ENCODE measurements at regions not wholly inside any gene's neighbourhood (a gene's known extent, or its start where the extent isn't known, plus 50 kb on each side); places are given as distances from the start of the nearest gene placed in this dataset.

GRCh38 chr14:71585361-71585760 lies 346.9 kb upstream of the RGS6 start:
- H3K4me3 ChIP-seq: no peak overlapping the region
- TF ChIP-seq, protein P1, sequence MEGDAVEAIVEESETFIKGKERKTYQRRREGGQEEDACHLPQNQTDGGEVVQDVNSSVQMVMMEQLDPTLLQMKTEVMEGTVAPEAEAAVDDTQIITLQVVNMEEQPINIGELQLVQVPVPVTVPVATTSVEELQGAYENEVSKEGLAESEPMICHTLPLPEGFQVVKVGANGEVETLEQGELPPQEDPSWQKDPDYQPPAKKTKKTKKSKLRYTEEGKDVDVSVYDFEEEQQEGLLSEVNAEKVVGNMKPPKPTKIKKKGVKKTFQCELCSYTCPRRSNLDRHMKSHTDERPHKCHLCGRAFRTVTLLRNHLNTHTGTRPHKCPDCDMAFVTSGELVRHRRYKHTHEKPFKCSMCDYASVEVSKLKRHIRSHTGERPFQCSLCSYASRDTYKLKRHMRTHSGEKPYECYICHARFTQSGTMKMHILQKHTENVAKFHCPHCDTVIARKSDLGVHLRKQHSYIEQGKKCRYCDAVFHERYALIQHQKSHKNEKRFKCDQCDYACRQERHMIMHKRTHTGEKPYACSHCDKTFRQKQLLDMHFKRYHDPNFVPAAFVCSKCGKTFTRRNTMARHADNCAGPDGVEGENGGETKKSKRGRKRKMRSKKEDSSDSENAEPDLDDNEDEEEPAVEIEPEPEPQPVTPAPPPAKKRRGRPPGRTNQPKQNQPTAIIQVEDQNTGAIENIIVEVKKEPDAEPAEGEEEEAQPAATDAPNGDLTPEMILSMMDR (IDR thresholded peaks at IDR 0.05): no peak
- no peak for DNase-seq (ENCODE audit: low spot score)
- no peak overlapping the region for H3K27ac ChIP-seq

DNA sequence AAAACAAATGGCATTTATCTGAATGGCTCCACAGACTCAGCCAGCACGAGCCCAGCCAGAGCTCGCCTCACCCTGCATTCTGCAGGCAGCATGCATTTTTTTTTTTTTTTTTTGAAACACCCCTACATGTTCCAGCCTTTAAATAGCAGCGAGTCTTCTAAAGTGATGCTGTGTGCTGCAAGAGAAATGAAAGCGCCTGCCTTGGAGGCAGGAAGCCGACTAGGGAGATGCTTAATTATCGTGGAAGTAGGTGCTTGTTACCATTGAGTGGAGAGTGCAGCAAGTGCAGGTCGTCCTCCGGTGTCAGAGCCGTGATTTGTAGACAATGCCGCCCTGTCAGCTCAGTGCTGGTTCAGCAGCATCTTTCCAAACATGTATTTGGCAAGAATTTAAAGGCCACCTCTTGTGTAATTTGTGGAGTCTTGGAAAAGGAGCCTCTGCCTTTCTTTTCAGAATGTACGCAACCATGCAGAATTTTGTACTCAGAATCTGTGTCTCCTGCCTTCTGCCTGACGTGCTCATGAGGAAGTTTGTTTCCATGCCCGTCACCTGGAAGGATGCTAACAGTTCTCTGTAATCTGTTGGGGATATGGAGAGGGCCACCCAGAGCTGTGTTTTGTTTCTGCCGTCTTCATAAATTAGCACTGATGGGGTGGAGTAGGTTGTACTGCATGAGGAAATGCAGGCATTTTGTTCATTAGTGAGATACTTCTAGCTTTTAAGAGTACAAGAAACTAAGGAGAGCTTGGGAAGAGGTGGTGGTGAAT lies 345.9 kb upstream of the RGS6 start:
- H3K27ac ChIP-seq: peak overlapping the region in 1 of 2 donors; percentile 69
- DNase-seq (ENCODE audit: low spot score): peak; percentile 76
- peak overlapping the region; percentile 62 for H3K4me3 ChIP-seq

GRCh38 chr14:71588028-71588427 lies 344.2 kb upstream of the RGS6 start:
- DNase-seq (ENCODE audit: low spot score): no peak
- TF ChIP-seq, protein P1 (IDR thresholded peaks at IDR 0.05): no peak
- Histone ChIP-seq H3K4me3 (peak overlapping the region; percentile 6), H3K27ac (no peak overlapping the region)

More for the DNA sequence above, 345.9 kb upstream of the RGS6 start:
- TF ChIP-seq, protein P1 (IDR thresholded peaks at IDR 0.05): no peak

- DNase-seq (ENCODE audit: low spot score): no peak
- H3K4me3 ChIP-seq: peak overlapping the region; percentile 6
- H3K27ac ChIP-seq: no peak overlapping the region
- TF ChIP-seq, protein P1 (IDR thresholded peaks at IDR 0.05): no peak
These were observed 343.5 kb upstream of the RGS6 start for GRCh38 chr14:71588576-71589215.

DNA sequence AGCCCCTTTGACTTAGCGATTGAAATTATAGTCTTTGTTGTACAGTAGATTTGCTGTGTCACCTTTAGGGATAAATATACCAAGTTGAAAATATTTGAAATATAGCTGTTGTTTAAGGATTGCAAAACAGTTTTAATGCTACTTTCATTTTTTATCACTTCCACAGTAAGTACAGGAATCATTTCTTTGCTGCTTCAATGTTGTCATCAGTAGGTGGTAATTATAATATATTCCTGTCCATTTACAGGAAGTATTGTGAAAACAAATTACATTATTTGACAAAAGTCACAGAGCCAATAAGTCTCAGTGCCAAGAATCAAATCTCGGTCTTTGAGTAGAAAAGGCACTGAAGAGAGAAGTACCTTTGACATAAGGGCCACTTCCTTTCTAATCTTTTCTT lies 342.6 kb upstream of the RGS6 start:
- Histone ChIP-seq H3K4me3 (peak overlapping the region; percentile 34), H3K27ac (no peak overlapping the region)
- DNase-seq (ENCODE audit: low spot score): no peak
- TF ChIP-seq, protein P1 (IDR thresholded peaks at IDR 0.05): no peak

DNA sequence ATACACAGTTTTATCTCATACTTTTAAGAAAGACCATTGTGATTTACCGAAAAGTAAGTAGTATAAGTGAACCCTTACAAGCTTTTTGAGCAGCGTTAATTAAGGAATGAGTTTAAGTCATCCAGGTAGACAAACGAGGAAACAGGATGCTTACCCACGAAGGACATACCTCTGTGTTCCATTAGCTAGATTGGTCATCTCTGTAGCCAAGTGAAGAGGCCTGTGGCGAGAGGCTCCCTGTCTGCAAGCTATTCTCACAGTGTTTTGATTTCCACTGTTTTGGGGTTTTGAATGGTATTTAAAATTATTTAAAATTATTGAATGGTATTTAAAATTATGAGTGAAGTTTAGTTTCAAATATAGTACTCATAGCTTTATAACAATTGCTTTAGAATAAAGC lies 342.1 kb upstream of the RGS6 start:
- DNase-seq (ENCODE audit: low spot score): no peak
- TF ChIP-seq, protein P1 (IDR thresholded peaks at IDR 0.05): no peak
- Histone ChIP-seq H3K27ac (no peak overlapping the region), H3K4me3 (peak overlapping the region; percentile 17)

- TF ChIP-seq, protein P1 (IDR thresholded peaks at IDR 0.05): no peak
- no peak for DNase-seq (ENCODE audit: low spot score)
- no peak overlapping the region for H3K27ac ChIP-seq
- no peak overlapping the region for H3K4me3 ChIP-seq
These were observed 341.0 kb upstream of the RGS6 start for GRCh38 chr14:71591231-71591630.
